Lower leg skin (tissue), 4 donors: ENCODE measurements at regions not wholly inside any gene's neighbourhood (a gene's known extent, or its start where the extent isn't known, plus 50 kb on each side); places are given as distances from the start of the nearest gene placed in this dataset.

Experiments used
- DNase-seq, 2 donors: peaks; one replicate each; pipeline ENCODE4 v3.0.0-alpha.2; 2019; ENCODE audit warnings: low spot score in 2 of 2
- H3K4me3 ChIP-seq: fragments of 200-600 bp; sonication (generic); 2 replicates; pipeline ENCODE4 v1.5.1; 2017; ENCODE audit warnings: mild to moderate bottlenecking, low read depth; ENCODE audit not compliant: poor library complexity, severe bottlenecking
- POLR2A ChIP-seq, 2 donors: fragments of 450-650 bp; IDR thresholded peaks; one replicate each; pipeline ENCODE4 v1.6.1; 2016 to 2017; ENCODE audit warnings: antibody characterized with exemption in 2 of 2, mild to moderate bottlenecking in 1 of 2, moderate library complexity in 1 of 2
- WGBS, 2 donors: methylation state at CpG; one replicate each; pipeline ENCODE4 v1.1.5; 2018; 5-methylcytosine and 5-hydroxymethylcytosine counted together
- intact Hi-C: fragments of 100-400 bp; cut with DNase I; formaldehyde crosslinking; loops from one replicate; pipeline ENCODE4 v1.15.0; 2023; ENCODE audit warnings: low total_unique reads
- TF ChIP-seq, protein P1 (sequence below), 3 donors: fragments of 450-650 bp; IDR thresholded peaks; one replicate each; pipeline ENCODE4 v1.5.1; 2016; ENCODE audit warnings: antibody characterized with exemption in 3 of 3, mild to moderate bottlenecking in 3 of 3, moderate library complexity in 2 of 3

- intact Hi-C loops, result no loop called here
- TF ChIP-seq, protein P1, sequence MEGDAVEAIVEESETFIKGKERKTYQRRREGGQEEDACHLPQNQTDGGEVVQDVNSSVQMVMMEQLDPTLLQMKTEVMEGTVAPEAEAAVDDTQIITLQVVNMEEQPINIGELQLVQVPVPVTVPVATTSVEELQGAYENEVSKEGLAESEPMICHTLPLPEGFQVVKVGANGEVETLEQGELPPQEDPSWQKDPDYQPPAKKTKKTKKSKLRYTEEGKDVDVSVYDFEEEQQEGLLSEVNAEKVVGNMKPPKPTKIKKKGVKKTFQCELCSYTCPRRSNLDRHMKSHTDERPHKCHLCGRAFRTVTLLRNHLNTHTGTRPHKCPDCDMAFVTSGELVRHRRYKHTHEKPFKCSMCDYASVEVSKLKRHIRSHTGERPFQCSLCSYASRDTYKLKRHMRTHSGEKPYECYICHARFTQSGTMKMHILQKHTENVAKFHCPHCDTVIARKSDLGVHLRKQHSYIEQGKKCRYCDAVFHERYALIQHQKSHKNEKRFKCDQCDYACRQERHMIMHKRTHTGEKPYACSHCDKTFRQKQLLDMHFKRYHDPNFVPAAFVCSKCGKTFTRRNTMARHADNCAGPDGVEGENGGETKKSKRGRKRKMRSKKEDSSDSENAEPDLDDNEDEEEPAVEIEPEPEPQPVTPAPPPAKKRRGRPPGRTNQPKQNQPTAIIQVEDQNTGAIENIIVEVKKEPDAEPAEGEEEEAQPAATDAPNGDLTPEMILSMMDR (IDR thresholded peaks at IDR 0.05), result no peak
- TF ChIP-seq POLR2A (IDR thresholded peaks at IDR 0.05), result no peak
- DNase-seq, result no peak
- H3K4me3 ChIP-seq, result no peak overlapping the region
- 71 to 75% methylated on average over 3 of the region's 3 CpGs for WGBS, 2 donors
Measured at GRCh38 chr15:95265419-95265997, 1034.1 kb downstream of the MCTP2 start.

DNA sequence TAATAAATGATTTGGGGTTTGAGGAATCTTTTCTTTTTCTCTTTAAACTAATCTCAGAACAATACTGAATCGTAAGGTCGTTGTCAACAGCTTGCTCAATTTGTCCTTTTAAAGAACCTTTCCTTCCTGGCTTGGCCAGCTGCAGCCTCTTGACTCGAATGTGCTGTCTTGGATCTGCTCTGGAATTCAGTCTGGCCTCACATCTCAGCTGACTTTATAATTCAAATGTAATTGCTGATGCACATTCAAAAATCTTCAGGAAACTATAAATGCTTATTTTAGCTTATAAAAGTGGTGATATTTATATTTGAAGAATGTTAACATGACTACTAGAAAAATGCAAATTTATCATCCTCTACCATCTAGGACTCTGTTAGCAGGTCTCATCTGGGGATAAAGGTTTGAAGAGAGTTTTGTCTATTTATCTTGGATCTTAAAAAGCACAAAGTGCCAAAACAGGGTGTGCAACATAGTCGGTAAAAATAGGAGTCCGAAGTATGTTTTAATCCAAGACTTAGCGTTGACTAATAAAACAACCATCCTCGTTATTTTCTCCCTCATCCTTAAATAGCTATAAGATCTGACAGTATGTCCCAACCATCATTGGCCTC lies 1035.2 kb downstream of the MCTP2 start:
- TF ChIP-seq, protein P1 (IDR thresholded peaks at IDR 0.05), result no peak
- TF ChIP-seq POLR2A (IDR thresholded peaks at IDR 0.05), result no peak
- no peak for DNase-seq
- WGBS, 2 donors, result 51 to 55% methylated on average over 7 of the region's 7 CpGs
- intact Hi-C loops, result no loop called here
- H3K4me3 ChIP-seq, result no peak overlapping the region

DNA sequence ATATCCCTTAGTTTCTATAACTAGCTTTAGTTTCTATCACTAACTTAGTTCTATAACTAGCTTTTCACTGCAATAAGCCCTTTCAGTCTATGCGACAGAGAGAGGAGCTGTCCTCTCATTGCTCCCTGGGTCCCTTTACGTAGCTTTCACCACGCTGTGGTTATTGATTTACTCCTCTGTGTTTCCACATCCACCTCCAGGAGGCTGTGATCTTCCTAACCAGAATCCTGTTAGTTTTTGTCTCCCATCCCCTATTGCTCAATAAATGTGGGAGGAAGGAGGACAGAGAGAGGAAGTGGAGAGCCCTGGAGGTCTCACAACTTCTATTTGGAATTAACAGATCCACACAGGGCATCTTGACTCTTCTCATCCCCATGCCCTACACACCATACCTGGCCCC lies 1036.1 kb downstream of the MCTP2 start:
- H3K4me3 ChIP-seq, result no peak overlapping the region
- intact Hi-C loops, result no loop called here
- WGBS, 2 donors, result 81 to 85% methylated on average over 3 of the region's 3 CpGs
- TF ChIP-seq, protein P1 (IDR thresholded peaks at IDR 0.05), result no peak
- TF ChIP-seq POLR2A (IDR thresholded peaks at IDR 0.05), result no peak
- DNase-seq, result no peak

DNA sequence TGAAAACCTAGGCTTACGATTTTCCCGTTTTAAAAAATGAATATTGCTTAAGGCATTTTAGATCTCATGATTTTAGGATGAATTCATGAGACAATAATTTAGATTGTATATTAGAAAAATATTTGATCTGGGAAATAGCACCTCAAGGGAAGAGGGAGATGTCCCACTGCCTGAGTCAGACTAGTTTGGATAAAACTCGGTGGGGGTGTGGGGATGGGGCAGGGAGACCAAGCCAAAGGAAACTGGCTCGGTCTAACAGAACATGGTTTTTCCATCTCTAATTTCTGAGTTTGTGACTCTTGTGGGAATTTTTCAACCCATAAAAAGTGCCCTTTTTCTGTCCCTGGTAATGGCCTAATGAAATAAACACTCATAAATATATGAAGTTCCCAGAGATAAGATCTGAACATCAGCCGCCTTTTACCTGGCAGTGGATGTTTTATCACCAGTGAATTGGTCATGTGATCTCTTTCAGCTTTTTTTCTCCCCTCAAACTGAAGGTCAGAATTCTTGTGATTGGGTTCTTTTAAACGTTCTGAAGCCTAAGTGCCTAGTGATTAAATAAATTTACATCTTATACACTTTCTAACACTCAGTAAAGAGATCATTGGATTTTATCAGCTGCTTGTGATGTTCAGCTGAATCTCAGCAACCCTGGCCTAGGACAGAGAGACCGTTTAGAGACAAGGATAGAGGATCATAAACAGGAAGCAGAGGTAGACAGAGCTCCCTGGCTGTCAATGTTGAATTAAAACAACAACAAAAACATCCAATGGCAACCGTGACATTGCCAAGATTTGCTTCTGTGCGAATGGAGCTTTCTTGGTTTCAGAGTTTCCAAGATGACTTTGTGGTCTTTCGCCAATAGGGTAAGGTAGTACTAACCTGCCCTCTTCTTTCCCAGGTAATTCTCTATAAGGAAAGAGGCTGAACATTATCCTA lies 1038.2 kb downstream of the MCTP2 start:
- no peak for DNase-seq
- 49 to 54% methylated on average over 10 of the region's 10 CpGs for WGBS, 2 donors
- no peak overlapping the region for H3K4me3 ChIP-seq
- intact Hi-C loops, result no loop called here
- TF ChIP-seq POLR2A (IDR thresholded peaks at IDR 0.05), result no peak
- TF ChIP-seq, protein P1 (IDR thresholded peaks at IDR 0.05), result no peak

- WGBS, 2 donors, result 82 to 88% methylated on average over 4 of the region's 4 CpGs
- TF ChIP-seq, protein P1 (IDR thresholded peaks at IDR 0.05), result no peak
- TF ChIP-seq POLR2A (IDR thresholded peaks at IDR 0.05), result no peak
- DNase-seq, result no peak
- intact Hi-C loops, result no loop called here
- H3K4me3 ChIP-seq, result no peak overlapping the region
Measured at GRCh38 chr15:95274101-95274500, 1042.7 kb downstream of the MCTP2 start.
